ENCODE measurements at regions not wholly inside any gene's neighbourhood (a gene's known extent, or its start where the extent isn't known, plus 50 kb on each side); places are given as distances from the start of the nearest gene placed in this dataset.

GRCh38 chr15:95260856-95261255 lies 1029.5 kb downstream of the MCTP2 start:
- DNase-seq (ENCODE audit: low spot score), result no peak

- DNase-seq (ENCODE audit: low spot score), result no peak
Measured at GRCh38 chr15:95261546-95261945, 1030.2 kb downstream of the MCTP2 start.

- DNase-seq (ENCODE audit: low spot score), result no peak
Measured at GRCh38 chr15:95261968-95262367, 1030.6 kb downstream of the MCTP2 start.

GRCh38 chr15:95262866-95263564 lies 1031.7 kb downstream of the MCTP2 start:
- DNase-seq (ENCODE audit: low spot score), result no peak

GRCh38 chr15:95263751-95264150 lies 1032.4 kb downstream of the MCTP2 start:
- no peak for DNase-seq (ENCODE audit: low spot score)

- no peak for DNase-seq (ENCODE audit: low spot score)
Measured at GRCh38 chr15:95265419-95265997, 1034.1 kb downstream of the MCTP2 start.

GRCh38 chr15:95266451-95267061 lies 1035.2 kb downstream of the MCTP2 start:
- DNase-seq (ENCODE audit: low spot score), result no peak

- DNase-seq (ENCODE audit: low spot score), result no peak
Measured at GRCh38 chr15:95267481-95267880, 1036.1 kb downstream of the MCTP2 start.

- DNase-seq (ENCODE audit: low spot score), result no peak
Measured at GRCh38 chr15:95269242-95270183, 1038.2 kb downstream of the MCTP2 start.

GRCh38 chr15:95274101-95274500 lies 1042.7 kb downstream of the MCTP2 start:
- no peak for DNase-seq (ENCODE audit: low spot score)

GRCh38 chr15:95277266-95277665 lies 1045.9 kb downstream of the MCTP2 start:
- no peak for DNase-seq (ENCODE audit: low spot score)

GRCh38 chr15:95278532-95279245 lies 1047.3 kb downstream of the MCTP2 start:
- no peak for DNase-seq (ENCODE audit: low spot score)

- no peak for DNase-seq (ENCODE audit: low spot score)
Measured at GRCh38 chr15:95279277-95280019, 1048.1 kb downstream of the MCTP2 start.

- no peak for DNase-seq (ENCODE audit: low spot score)
Measured at GRCh38 chr15:95280711-95281110, 1049.3 kb downstream of the MCTP2 start.

GRCh38 chr15:95281470-95281869 lies 1049.0 kb upstream of the NR2F2 start:
- DNase-seq (ENCODE audit: low spot score), result no peak

GRCh38 chr15:95284492-95284891 lies 1046.0 kb upstream of the NR2F2 start:
- no peak for DNase-seq (ENCODE audit: low spot score)

GRCh38 chr15:95284933-95285421 lies 1045.5 kb upstream of the NR2F2 start:
- DNase-seq (ENCODE audit: low spot score), result no peak

GRCh38 chr15:95286352-95286880 lies 1044.1 kb upstream of the NR2F2 start:
- no peak for DNase-seq (ENCODE audit: low spot score)

GRCh38 chr15:95287720-95288103 lies 1042.8 kb upstream of the NR2F2 start:
- DNase-seq (ENCODE audit: low spot score), result no peak

GRCh38 chr15:95288626-95289025 lies 1041.9 kb upstream of the NR2F2 start:
- DNase-seq (ENCODE audit: low spot score), result no peak
